GM20000 (cell line): ENCODE measurements at regions not wholly inside any gene's neighbourhood (a gene's known extent, or its start where the extent isn't known, plus 50 kb on each side); places are given as distances from the start of the nearest gene placed in this dataset.
"Not testable (repeated sequence)": the region's sequence is repeated elsewhere in the genome, so short reads cannot be mapped to it uniquely, and the experiment has no call there.

Experiments used
- DNase-seq: peaks from one replicate; pipeline ENCODE4 v3.0.0; 2012; ENCODE audit warnings: low spot score
- TF ChIP-seq, protein P1 (sequence below): IDR thresholded peaks from 2 replicates; pipeline ENCODE4 v1.5.1; 2012; ENCODE audit warnings: mild to moderate bottlenecking, control low read depth; ENCODE audit errors: extremely low read depth, missing control alignments

DNA sequence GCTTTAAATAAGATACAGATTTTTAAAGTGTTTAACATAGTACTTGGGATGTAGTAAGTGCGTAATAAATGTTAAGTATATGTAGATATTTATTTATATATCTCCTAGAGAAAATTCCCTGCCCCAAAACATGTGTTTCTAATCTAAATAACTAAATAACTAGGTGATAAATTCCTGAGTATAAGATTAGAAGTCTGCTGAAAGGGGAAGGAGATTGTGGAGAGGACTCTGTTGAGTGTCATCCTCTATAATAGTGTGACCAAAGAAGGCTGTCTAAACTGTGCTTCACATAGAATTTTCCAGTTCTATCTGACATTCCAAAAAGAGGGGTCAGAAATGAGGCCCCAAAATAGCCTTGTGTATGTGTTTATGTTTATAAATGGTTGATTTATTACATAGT is 590.5 kb upstream of the ADAMTS5 start:
- no peak for DNase-seq
- TF ChIP-seq, protein P1, sequence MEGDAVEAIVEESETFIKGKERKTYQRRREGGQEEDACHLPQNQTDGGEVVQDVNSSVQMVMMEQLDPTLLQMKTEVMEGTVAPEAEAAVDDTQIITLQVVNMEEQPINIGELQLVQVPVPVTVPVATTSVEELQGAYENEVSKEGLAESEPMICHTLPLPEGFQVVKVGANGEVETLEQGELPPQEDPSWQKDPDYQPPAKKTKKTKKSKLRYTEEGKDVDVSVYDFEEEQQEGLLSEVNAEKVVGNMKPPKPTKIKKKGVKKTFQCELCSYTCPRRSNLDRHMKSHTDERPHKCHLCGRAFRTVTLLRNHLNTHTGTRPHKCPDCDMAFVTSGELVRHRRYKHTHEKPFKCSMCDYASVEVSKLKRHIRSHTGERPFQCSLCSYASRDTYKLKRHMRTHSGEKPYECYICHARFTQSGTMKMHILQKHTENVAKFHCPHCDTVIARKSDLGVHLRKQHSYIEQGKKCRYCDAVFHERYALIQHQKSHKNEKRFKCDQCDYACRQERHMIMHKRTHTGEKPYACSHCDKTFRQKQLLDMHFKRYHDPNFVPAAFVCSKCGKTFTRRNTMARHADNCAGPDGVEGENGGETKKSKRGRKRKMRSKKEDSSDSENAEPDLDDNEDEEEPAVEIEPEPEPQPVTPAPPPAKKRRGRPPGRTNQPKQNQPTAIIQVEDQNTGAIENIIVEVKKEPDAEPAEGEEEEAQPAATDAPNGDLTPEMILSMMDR: no peak

DNA sequence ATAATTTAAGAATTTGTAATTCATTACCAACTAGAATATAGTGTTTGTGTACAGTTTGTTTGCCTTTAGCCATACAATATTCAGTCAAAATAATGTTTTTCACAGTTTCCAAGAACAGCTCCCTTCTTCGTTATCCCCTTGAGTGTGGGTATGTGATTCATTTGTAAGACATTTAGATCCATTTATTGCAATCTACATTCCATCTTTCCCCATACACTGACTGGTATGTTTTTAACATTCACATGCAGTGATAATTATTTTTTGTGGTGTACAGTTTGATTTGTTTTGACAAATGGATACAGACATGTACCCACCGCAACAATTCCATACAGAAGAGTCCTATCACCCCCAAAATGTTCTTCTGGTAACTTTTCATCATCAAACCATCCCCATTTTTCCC is 589.1 kb upstream of the ADAMTS5 start:
- TF ChIP-seq, protein P1: no peak
- no peak for DNase-seq

DNA sequence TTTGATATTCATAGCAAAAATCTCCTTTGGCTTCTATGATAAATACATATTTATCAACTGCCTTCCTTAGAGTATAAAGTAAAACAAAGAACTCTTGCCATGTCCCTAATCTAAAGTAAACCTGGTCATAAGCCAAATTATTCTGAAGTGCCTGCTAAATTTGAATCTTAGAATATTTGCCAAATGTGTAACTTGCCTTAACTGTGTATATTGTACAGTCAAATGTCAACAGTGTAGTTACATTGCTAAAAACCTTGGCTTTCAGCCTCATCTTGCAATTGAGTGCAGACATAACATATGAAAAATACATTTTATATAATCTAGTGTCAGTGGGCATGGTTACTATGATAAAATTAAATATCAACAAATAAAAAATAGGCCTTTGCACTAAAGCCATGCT is 583.4 kb upstream of the ADAMTS5 start:
- TF ChIP-seq, protein P1: no peak
- DNase-seq: no peak

DNA sequence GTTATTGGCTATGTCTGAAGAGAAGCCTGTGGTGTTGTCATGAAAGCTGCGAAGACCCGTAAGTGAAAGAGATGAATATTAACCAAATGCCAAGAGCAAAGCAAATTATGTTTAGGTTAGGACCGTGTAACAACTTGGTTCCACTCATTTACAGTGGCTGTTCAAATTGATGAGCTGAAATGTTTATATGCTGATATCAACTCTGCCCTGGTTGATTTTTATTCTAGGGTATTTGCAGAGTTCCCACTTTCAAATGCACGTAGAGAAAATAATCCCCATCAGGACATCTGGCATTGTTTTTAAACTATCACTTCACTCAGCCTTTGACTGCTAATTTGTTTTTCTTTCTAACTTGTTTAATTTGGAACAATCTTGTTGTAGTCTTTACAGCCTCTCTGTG is 581.6 kb upstream of the ADAMTS5 start:
- DNase-seq: no peak

DNA sequence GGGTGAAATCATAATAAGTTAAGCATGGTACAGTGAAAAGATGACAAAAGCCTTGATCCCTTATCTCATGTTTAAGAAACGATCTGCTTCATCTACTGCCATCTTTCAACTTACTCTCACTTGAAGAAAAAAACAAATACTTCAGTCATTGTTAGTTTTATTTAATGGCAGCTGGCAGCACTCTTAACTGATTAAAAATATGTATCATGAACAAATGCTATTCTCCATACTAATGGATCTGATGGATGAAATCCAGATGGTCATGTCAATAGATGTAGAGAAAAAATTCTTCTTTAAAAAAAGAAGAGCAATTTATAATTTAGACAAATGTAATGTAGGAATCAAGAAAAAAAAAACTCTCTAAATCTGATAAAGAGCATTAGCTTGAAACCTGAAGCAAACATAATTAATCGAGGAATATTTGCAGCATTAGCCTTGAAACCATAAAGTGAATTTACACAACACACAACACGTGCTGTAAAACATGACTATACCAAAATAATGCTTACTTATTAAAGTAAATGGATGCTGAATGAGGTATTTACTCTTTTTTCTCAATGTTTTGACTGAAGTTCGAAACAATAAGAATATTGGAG is 579.0 kb upstream of the ADAMTS5 start:
- no peak for DNase-seq
- TF ChIP-seq, protein P1: no peak

More for the DNA sequence above, 581.6 kb upstream of the ADAMTS5 start:
- TF ChIP-seq, protein P1: no peak

DNA sequence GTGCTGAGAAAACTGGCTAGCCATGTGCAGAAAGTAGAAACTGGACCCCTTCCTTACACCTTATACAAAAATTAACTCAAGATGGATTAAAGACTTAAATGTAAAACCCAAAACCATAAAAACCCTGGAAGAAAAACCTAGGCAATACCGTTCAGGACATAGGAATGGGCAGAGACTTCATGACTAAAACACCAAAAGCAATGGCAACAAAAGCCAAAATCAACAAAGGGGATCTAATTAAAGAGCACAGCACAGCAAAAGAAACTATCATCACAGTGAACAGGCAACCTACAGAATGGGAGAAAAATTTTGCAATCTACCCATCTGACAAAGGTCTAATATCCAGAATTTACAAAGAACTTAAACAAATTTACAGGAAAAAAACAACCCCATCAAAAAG is 575.2 kb upstream of the ADAMTS5 start:
- DNase-seq: not testable (repeated sequence)

DNA sequence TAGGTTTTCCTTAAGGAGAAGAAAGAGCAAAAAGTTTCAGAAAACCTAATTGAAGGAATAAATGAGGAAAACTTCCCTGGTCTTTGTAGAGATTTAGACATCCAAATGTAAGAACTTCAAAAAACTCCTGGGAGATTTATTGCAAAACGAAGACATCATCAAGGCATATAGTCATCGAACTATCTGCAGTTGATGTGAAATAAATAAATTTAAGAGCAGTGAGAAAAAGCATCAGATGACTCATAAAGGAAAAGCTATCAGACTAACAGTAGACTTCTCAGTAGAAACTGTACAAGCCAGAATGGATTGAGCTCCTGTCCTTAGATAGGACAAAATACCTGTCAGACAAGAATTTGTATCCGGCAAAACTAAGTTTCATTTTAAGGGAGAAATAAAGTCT is 569.4 kb upstream of the ADAMTS5 start:
- TF ChIP-seq, protein P1: no peak
- DNase-seq: no peak

DNA sequence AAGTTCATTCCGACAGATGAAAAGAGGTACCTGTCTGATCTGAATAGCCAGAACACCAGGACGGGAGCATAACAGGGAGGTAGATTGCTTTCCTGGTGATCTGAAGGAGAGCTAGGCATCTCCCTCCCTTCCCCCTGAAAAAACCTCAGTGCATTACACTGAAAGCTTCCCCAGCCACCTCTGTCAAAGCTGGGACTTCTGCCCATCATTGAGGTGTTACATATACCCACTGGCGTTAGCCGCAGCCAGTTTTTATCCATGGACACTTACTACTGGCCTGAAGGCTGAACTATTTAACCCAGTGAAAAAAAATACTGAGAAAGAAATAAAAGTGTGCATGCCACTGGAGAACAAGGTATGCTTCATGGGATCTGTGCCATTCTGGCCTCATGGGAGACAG is 568.3 kb upstream of the ADAMTS5 start:
- no peak for DNase-seq
- TF ChIP-seq, protein P1: no peak
